ENCODE measurements at regions not wholly inside any gene's neighbourhood (a gene's known extent, or its start where the extent isn't known, plus 50 kb on each side); places are given as distances from the start of the nearest gene placed in this dataset.

- in situ Hi-C loops (cut with HindIII; ENCODE audit: low sequenced_read_pairs) = no loop called here
These were observed 56.4 kb downstream of the CD24 start for GRCh38 chr6:106918115-106918514.

- in situ Hi-C loops (cut with HindIII; ENCODE audit: low sequenced_read_pairs) = no loop called here
These were observed 57.6 kb downstream of the CD24 start for GRCh38 chr6:106916891-106917290.

GRCh38 chr6:106913676-106914280 is 60.8 kb downstream of the CD24 start:
- in situ Hi-C loops (cut with HindIII; ENCODE audit: low sequenced_read_pairs) = no loop called here

GRCh38 chr6:106913111-106913510 is 61.4 kb downstream of the CD24 start:
- in situ Hi-C loops (cut with HindIII; ENCODE audit: low sequenced_read_pairs) = no loop called here

- in situ Hi-C loops (cut with HindIII; ENCODE audit: low sequenced_read_pairs) = no loop called here
These were observed 62.4 kb downstream of the CD24 start for GRCh38 chr6:106912091-106912490.

GRCh38 chr6:106910999-106911949 is 63.3 kb downstream of the CD24 start:
- in situ Hi-C loops (cut with HindIII; ENCODE audit: low sequenced_read_pairs) = no loop called here

GRCh38 chr6:106908386-106908840 is 66.1 kb downstream of the CD24 start:
- in situ Hi-C loops (cut with HindIII; ENCODE audit: low sequenced_read_pairs) = no loop called here

GRCh38 chr6:106907754-106908153 is 66.8 kb downstream of the CD24 start:
- in situ Hi-C loops (cut with HindIII; ENCODE audit: low sequenced_read_pairs) = no loop called here

GRCh38 chr6:106906232-106906631 is 68.3 kb downstream of the CD24 start:
- in situ Hi-C loops (cut with HindIII; ENCODE audit: low sequenced_read_pairs) = no loop called here

- in situ Hi-C loops (cut with HindIII; ENCODE audit: low sequenced_read_pairs) = no loop called here
These were observed 71.2 kb downstream of the CD24 start for GRCh38 chr6:106903299-106903698.

- in situ Hi-C loops (cut with HindIII; ENCODE audit: low sequenced_read_pairs) = no loop called here
These were observed 73.5 kb downstream of the CD24 start for GRCh38 chr6:106901062-106901461.

- in situ Hi-C loops (cut with HindIII; ENCODE audit: low sequenced_read_pairs) = no loop called here
These were observed 74.8 kb downstream of the CD24 start for GRCh38 chr6:106899697-106900096.

- in situ Hi-C loops (cut with HindIII; ENCODE audit: low sequenced_read_pairs) = no loop called here
These were observed 76.9 kb downstream of the CD24 start for GRCh38 chr6:106897580-106897979.

- in situ Hi-C loops (cut with HindIII; ENCODE audit: low sequenced_read_pairs) = no loop called here
These were observed 78.9 kb downstream of the CD24 start for GRCh38 chr6:106895703-106896040.

GRCh38 chr6:106894978-106895702 is 79.4 kb downstream of the CD24 start:
- in situ Hi-C loops (cut with HindIII; ENCODE audit: low sequenced_read_pairs) = no loop called here

GRCh38 chr6:106892186-106892585 is 82.3 kb downstream of the CD24 start:
- in situ Hi-C loops (cut with HindIII; ENCODE audit: low sequenced_read_pairs) = no loop called here

GRCh38 chr6:106890447-106890846 is 84.1 kb downstream of the CD24 start:
- in situ Hi-C loops (cut with HindIII; ENCODE audit: low sequenced_read_pairs) = no loop called here

- in situ Hi-C loops (cut with HindIII; ENCODE audit: low sequenced_read_pairs) = no loop called here
These were observed 84.8 kb downstream of the CD24 start for GRCh38 chr6:106889692-106890091.

- in situ Hi-C loops (cut with HindIII; ENCODE audit: low sequenced_read_pairs) = no loop called here
These were observed 87.4 kb downstream of the CD24 start for GRCh38 chr6:106886922-106887797.

GRCh38 chr6:106886081-106886843 is 88.3 kb downstream of the CD24 start:
- in situ Hi-C loops (cut with HindIII; ENCODE audit: low sequenced_read_pairs) = no loop called here

Measured in DLD1 (cell line).